NCI-H1105 treated with DMSO at 0.1 percent for 48 hours (cell line): ENCODE measurements at regions not wholly inside any gene's neighbourhood (a gene's known extent, or its start where the extent isn't known, plus 50 kb on each side); places are given as distances from the start of the nearest gene placed in this dataset.
"Not testable (repeated sequence)": the region's sequence is repeated elsewhere in the genome, so short reads cannot be mapped to it uniquely, and the experiment has no call there.

Source experiments
- DNase-seq: peaks from one replicate; lab custom pipeline; 2025; lab: John Stamatoyannopoulos, UW

- no peak for DNase-seq
Observed at GRCh38 chr5:131005963-131006684, 158.9 kb downstream of the HINT1 start.

GRCh38 chr5:131001507-131001906 is 163.5 kb downstream of the HINT1 start:
- DNase-seq = no peak

- DNase-seq = no peak
Observed at GRCh38 chr5:131000289-131000688, 164.8 kb downstream of the HINT1 start.

GRCh38 chr5:130996720-130997119 is 168.3 kb downstream of the HINT1 start:
- not testable (repeated sequence) for DNase-seq

GRCh38 chr5:130995851-130996250 is 169.2 kb downstream of the HINT1 start:
- DNase-seq = no peak

- no peak for DNase-seq
Observed at GRCh38 chr5:130995254-130995515, 169.9 kb downstream of the HINT1 start.

GRCh38 chr5:130994496-130995253 is 170.4 kb downstream of the HINT1 start:
- no peak for DNase-seq

GRCh38 chr5:130992621-130993020 is 172.4 kb downstream of the HINT1 start:
- no peak for DNase-seq

GRCh38 chr5:130992095-130992494 is 173.0 kb downstream of the HINT1 start:
- no peak for DNase-seq

GRCh38 chr5:130985776-130986175 is 179.3 kb downstream of the HINT1 start:
- no peak for DNase-seq

GRCh38 chr5:130981663-130982062 is 183.4 kb downstream of the HINT1 start:
- DNase-seq = no peak

GRCh38 chr5:130978475-130978874 is 186.6 kb downstream of the HINT1 start:
- no peak for DNase-seq

GRCh38 chr5:130976493-130976892 is 188.6 kb downstream of the HINT1 start:
- DNase-seq = no peak

GRCh38 chr5:130975847-130976246 is 189.2 kb downstream of the HINT1 start:
- DNase-seq = no peak

GRCh38 chr5:130975299-130975698 is 189.8 kb downstream of the HINT1 start:
- no peak for DNase-seq

- no peak for DNase-seq
Observed at GRCh38 chr5:130974021-130974683, 190.9 kb downstream of the HINT1 start.

GRCh38 chr5:130966990-130967525 is 198.0 kb downstream of the HINT1 start:
- no peak for DNase-seq

- DNase-seq = no peak
Observed at GRCh38 chr5:130965920-130966319, 199.1 kb downstream of the HINT1 start.

GRCh38 chr5:130965360-130965759 is 199.7 kb downstream of the HINT1 start:
- no peak for DNase-seq

GRCh38 chr5:130964231-130965202 is 200.5 kb downstream of the HINT1 start:
- no peak for DNase-seq

- no peak for DNase-seq
Observed at GRCh38 chr5:130963798-130964197, 201.3 kb downstream of the HINT1 start.

- no peak for DNase-seq
Observed at GRCh38 chr5:130957151-130957550, 207.9 kb downstream of the HINT1 start.
